DND-41 (cell line): ENCODE measurements at regions not wholly inside any gene's neighbourhood (a gene's known extent, or its start where the extent isn't known, plus 50 kb on each side); places are given as distances from the start of the nearest gene placed in this dataset.

ENCODE experiments used
- ATAC-seq: fragments of 200-7000 bp; cut with Tn5 transposase; 3 replicates; pipeline ENCODE4 v1.9.1; 2021; ENCODE audit warnings: low read depth; ENCODE audit not compliant: insufficient read depth
- DNase-seq: peaks from one replicate; pipeline ENCODE4 v3.0.0-alpha.2; 2020
- H2AFZ ChIP-seq: 2 replicates; pipeline ENCODE4 v1.6.0; 2012; ENCODE audit warnings: low read depth, low read length
- H3K27ac ChIP-seq: 2 replicates; pipeline ENCODE4 v1.5.1; 2012; ENCODE audit warnings: low read length, inconsistent platforms
- H3K27me3 ChIP-seq: fragments of 200-600 bp; sonication (generic); 2 replicates; pipeline ENCODE4 v1.6.0; 2012; ENCODE audit warnings: low read length, mild to moderate bottlenecking, inconsistent platforms; ENCODE audit not compliant: insufficient read depth, poor library complexity
- H3K36me3 ChIP-seq: 2 replicates; pipeline ENCODE4 v1.5.1; 2012; ENCODE audit warnings: low read length, inconsistent platforms; ENCODE audit not compliant: insufficient read depth
- H3K4me1 ChIP-seq: 2 replicates; pipeline ENCODE4 v1.5.1; 2012; ENCODE audit warnings: mild to moderate bottlenecking, low read length; ENCODE audit not compliant: insufficient read depth
- H3K4me2 ChIP-seq: 2 replicates; pipeline ENCODE4 v1.6.0; 2012; ENCODE audit warnings: mild to moderate bottlenecking, moderate library complexity, low read length, inconsistent platforms; ENCODE audit not compliant: insufficient read depth
- H3K4me3 ChIP-seq, 2 experiments: fragments of 200-600 bp in 1 of 2; shearing (Covaris generic) in 1 of 2; 2 replicates each; pipeline ENCODE4 v1.5.1; 2012 to 2016; ENCODE audit warnings: inconsistent platforms in 2 of 2, low read length in 2 of 2, mild to moderate bottlenecking in 2 of 2, low read depth in 1 of 2, moderate library complexity in 1 of 2
- H3K79me2 ChIP-seq: 2 replicates; pipeline ENCODE4 v1.6.0; 2012; ENCODE audit warnings: low read length, inconsistent platforms; ENCODE audit not compliant: insufficient read depth
- H3K9ac ChIP-seq: 2 replicates; pipeline ENCODE4 v1.6.0; 2012; ENCODE audit warnings: low read depth, mild to moderate bottlenecking, inconsistent platforms, low read length, moderate library complexity
- H3K9me3 ChIP-seq: 2 replicates; pipeline ENCODE4 v1.5.1; 2012; ENCODE audit warnings: low read length, moderate library complexity, mild to moderate bottlenecking, inconsistent platforms; ENCODE audit not compliant: insufficient read depth, severe bottlenecking
- H4K20me1 ChIP-seq: 2 replicates; pipeline ENCODE4 v1.6.0; 2012; ENCODE audit warnings: low read length; ENCODE audit not compliant: insufficient read depth
- CTCF ChIP-seq: IDR thresholded peaks from 2 replicates; pipeline ENCODE4 v1.5.1; 2012; ENCODE audit warnings: borderline replicate concordance, low read length, moderate library complexity, mild to moderate bottlenecking; ENCODE audit not compliant: poor library complexity, severe bottlenecking; ENCODE audit errors: extremely low read depth
- EZH2 ChIP-seq: IDR thresholded peaks from 3 replicates; pipeline ENCODE4 v1.6.1; 2012; ENCODE audit warnings: borderline replicate concordance, low read depth, mild to moderate bottlenecking, moderate library complexity, low read length, inconsistent platforms; ENCODE audit not compliant: severe bottlenecking

GRCh38 chr21:35528116-35529042 lies 479.3 kb upstream of the RUNX1 start:
- no peaks in the 10 kb centered on the region for H3K9me3 ChIP-seq
- H3K4me1 ChIP-seq: peaks cover 63% of the 10 kb centered on the region
- H3K4me3 ChIP-seq: peak overlapping the region; percentile 1 to 55; a peak in 3 of 4 replicates
- no peaks in the 10 kb centered on the region for H3K27me3 ChIP-seq
- ATAC-seq (peak; percentile 80), DNase-seq (peak; percentile 81)
- no peaks in the 10 kb centered on the region for H3K36me3 ChIP-seq
- H3K79me2 ChIP-seq: no peaks in the 10 kb centered on the region
- peak overlapping the region; percentile 67 for H3K9ac ChIP-seq
- H3K4me2 ChIP-seq: peak overlapping the region; percentile 75
- H4K20me1 ChIP-seq: no peaks in the 10 kb centered on the region
- peak overlapping the region; percentile 75 for H2AFZ ChIP-seq
- H3K27ac ChIP-seq: peak overlapping the region; percentile 87
- TF ChIP-seq EZH2 (no peak), CTCF (no peak)

GRCh38 chr21:35527358-35527757 lies 478.3 kb upstream of the RUNX1 start:
- H2AFZ ChIP-seq: peak overlapping the region; percentile 75
- H3K4me2 ChIP-seq: peak overlapping the region; percentile 75
- H4K20me1 ChIP-seq: no peaks in the 10 kb centered on the region
- no peak for TF ChIP-seq EZH2
- TF ChIP-seq CTCF: no peak
- H3K27me3 ChIP-seq: no peaks in the 10 kb centered on the region
- H3K4me3 ChIP-seq: 0 out of 4 replicates have a peak overlapping the region, but pooled peaks of 1 of the 2 experiments have one; percentile 55
- H3K27ac ChIP-seq: peak overlapping the region; percentile 87
- peak overlapping the region; percentile 67 for H3K9ac ChIP-seq
- DNase-seq (peak; percentile 47), ATAC-seq (0 out of 3 replicates have a peak, but pooled peaks have one; percentile 7)
- no peaks in the 10 kb centered on the region for H3K79me2 ChIP-seq
- H3K9me3 ChIP-seq: no peaks in the 10 kb centered on the region
- no peaks in the 10 kb centered on the region for H3K36me3 ChIP-seq
- peaks cover 73% of the 10 kb centered on the region for H3K4me1 ChIP-seq

GRCh38 chr21:35525443-35525842 lies 476.3 kb upstream of the RUNX1 start:
- H4K20me1 ChIP-seq: no peaks in the 10 kb centered on the region
- ATAC-seq (peak; percentile 36), DNase-seq (peak; percentile 61)
- H3K4me3 ChIP-seq: no peak overlapping the region
- TF ChIP-seq CTCF (no peak), EZH2 (no peak)
- H3K4me1 ChIP-seq: peaks cover 92% of the 10 kb centered on the region
- 0 out of 2 replicates have a peak overlapping the region, but pooled peaks have one; percentile 1 for H2AFZ ChIP-seq
- H3K36me3 ChIP-seq: no peaks in the 10 kb centered on the region
- no peaks in the 10 kb centered on the region for H3K79me2 ChIP-seq
- no peak overlapping the region for H3K4me2 ChIP-seq
- H3K27me3 ChIP-seq: no peaks in the 10 kb centered on the region
- peak overlapping the region; percentile 84 for H3K27ac ChIP-seq
- H3K9ac ChIP-seq: no peak overlapping the region
- no peaks in the 10 kb centered on the region for H3K9me3 ChIP-seq
